ENCODE measurements at regions not wholly inside any gene's neighbourhood (a gene's known extent, or its start where the extent isn't known, plus 50 kb on each side); places are given as distances from the start of the nearest gene placed in this dataset.

DNA sequence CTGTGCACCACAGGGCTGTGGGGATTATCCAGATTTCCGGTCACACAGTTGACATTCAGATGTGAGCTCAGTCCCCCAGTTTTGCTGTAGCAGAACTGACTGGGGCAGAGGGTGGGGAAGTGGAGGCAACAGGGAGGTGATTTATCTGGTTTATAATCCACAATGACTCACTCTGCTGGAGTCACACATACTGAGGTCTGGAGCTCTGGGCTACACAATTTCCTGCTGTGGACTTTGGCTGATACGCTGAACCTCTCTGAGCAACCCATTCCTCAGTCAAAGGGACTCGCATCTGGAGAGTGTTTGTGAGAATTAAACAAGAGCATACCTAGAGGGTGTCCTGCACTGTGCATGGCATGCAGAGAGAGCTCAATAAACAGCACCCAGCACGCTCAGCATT, 64.8 kb upstream of the PLPP4 start:
- Histone ChIP-seq H3K4me1 (ENCODE audit: control insufficient read depth in 3 of 3, insufficient read depth in 2 of 3, low read depth in 1 of 3, low read length in 2 of 3) (no peaks in the 10 kb centered on the region), H3K27ac (ENCODE audit: low read depth in 1 of 3, low read length in 2 of 3) (no peak overlapping the region), H3K9me3 (ENCODE audit: control insufficient read depth in 2 of 2, insufficient read depth in 1 of 2, low read depth in 1 of 2, low read length in 1 of 2) (no peaks in the 10 kb centered on the region), H3K36me3 (ENCODE audit: control insufficient read depth in 3 of 3, insufficient read depth in 2 of 3, low read depth in 1 of 3, low read length in 3 of 3) (no peaks in the 10 kb centered on the region), H3K27me3 (ENCODE audit: control insufficient read depth in 3 of 3, insufficient read depth in 3 of 3, low read length in 3 of 3) (no peaks in the 10 kb centered on the region), H3K4me3 (ENCODE audit: low read depth in 1 of 3, low read length in 3 of 3) (no peak overlapping the region)
- FAIRE-seq, result no peak
- 73 to 83% (median 81%) methylated on average over 4 of the region's 4 CpGs for WGBS, 3 donors
- no peak for DNase-seq

DNA sequence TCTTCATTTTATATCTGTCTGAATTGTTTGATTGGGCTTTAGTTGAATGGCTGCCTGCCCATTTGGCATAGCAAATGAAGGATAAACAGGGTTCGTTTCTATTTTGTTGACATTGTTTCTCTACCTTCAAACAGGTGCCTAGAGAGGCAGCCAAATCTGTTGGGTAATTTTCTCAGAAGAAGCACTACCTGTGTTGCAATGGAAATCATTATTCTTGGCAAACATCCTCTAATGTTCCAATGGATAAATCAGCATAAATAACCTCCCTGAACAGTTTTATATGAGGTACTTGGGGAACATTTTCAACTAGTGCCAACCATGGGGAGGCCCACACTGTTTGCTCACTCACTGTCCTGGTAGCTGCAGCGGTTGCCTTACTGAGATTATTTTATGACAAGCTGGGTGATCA, 64.4 kb upstream of the PLPP4 start:
- DNase-seq (no peak), FAIRE-seq (no peak)
- H3K9me3 ChIP-seq (ENCODE audit: control insufficient read depth in 2 of 2, insufficient read depth in 1 of 2, low read depth in 1 of 2, low read length in 1 of 2), result no peaks in the 10 kb centered on the region
- WGBS, 3 donors, result 27 to 51% (median 35%) methylated on average over 2 of the region's 2 CpGs
- no peaks in the 10 kb centered on the region for H3K4me1 ChIP-seq (ENCODE audit: control insufficient read depth in 3 of 3, insufficient read depth in 2 of 3, low read depth in 1 of 3, low read length in 2 of 3)
- H3K27ac ChIP-seq (ENCODE audit: low read depth in 1 of 3, low read length in 2 of 3), result no peak overlapping the region
- no peak overlapping the region for H3K4me3 ChIP-seq (ENCODE audit: low read depth in 1 of 3, low read length in 3 of 3)
- no peaks in the 10 kb centered on the region for H3K36me3 ChIP-seq (ENCODE audit: control insufficient read depth in 3 of 3, insufficient read depth in 2 of 3, low read depth in 1 of 3, low read length in 3 of 3)
- no peaks in the 10 kb centered on the region for H3K27me3 ChIP-seq (ENCODE audit: control insufficient read depth in 3 of 3, insufficient read depth in 3 of 3, low read length in 3 of 3)

DNA sequence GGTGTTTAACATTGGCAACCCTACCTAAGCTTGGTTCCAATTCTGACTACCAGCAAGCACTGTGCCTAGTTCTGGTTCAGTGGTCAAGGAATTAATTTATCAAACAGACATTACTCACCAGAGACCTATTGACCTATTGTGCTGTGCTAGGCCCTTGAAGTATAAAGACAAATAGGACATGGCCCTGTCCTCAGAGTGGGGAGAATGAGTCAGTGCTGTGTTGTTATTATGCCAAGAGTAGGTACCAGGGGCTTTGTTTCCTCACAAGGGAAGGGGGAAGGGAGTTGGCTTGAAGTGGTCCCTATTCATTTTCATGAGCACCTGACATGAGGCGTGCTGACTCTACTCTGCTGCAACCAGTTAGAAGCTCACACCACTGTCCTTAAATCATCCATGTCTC, 62.6 kb upstream of the PLPP4 start:
- no peak for FAIRE-seq
- 80 to 94% (median 85%) methylated on average over 1 of the region's 1 CpG for WGBS, 3 donors
- Histone ChIP-seq H3K27ac (ENCODE audit: low read depth in 1 of 3, low read length in 2 of 3) (no peak overlapping the region), H3K36me3 (ENCODE audit: control insufficient read depth in 3 of 3, insufficient read depth in 2 of 3, low read depth in 1 of 3, low read length in 3 of 3) (no peaks in the 10 kb centered on the region), H3K4me1 (ENCODE audit: control insufficient read depth in 3 of 3, insufficient read depth in 2 of 3, low read depth in 1 of 3, low read length in 2 of 3) (no peaks in the 10 kb centered on the region), H3K27me3 (ENCODE audit: control insufficient read depth in 3 of 3, insufficient read depth in 3 of 3, low read length in 3 of 3) (no peaks in the 10 kb centered on the region), H3K4me3 (ENCODE audit: low read depth in 1 of 3, low read length in 3 of 3) (no peak overlapping the region), H3K9me3 (ENCODE audit: control insufficient read depth in 2 of 2, insufficient read depth in 1 of 2, low read depth in 1 of 2, low read length in 1 of 2) (no peaks in the 10 kb centered on the region)
- DNase-seq, result no peak

DNA sequence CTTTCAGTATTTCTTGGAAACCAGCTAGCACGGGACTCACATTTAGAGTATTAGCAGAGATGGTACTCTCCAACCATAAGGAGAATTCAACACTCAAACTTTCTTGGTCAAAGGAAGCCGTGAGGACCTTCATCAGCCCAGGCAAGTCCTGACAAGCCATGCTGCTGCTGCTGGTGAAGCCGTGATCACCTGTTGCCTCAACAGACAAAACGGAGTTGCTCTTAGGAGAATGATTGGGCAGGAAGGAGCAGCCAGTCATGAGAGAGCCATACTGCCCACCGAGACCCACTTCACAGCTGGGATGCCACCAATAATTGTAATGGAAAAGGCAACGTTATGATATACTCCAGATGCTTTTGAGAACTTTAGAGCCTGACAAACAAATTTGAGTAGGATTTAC, 60.8 kb upstream of the PLPP4 start:
- H3K9me3 ChIP-seq (ENCODE audit: control insufficient read depth in 2 of 2, insufficient read depth in 1 of 2, low read depth in 1 of 2, low read length in 1 of 2), result no peaks in the 10 kb centered on the region
- H3K27me3 ChIP-seq (ENCODE audit: control insufficient read depth in 3 of 3, insufficient read depth in 3 of 3, low read length in 3 of 3), result no peaks in the 10 kb centered on the region
- FAIRE-seq, result no peak
- no peaks in the 10 kb centered on the region for H3K36me3 ChIP-seq (ENCODE audit: control insufficient read depth in 3 of 3, insufficient read depth in 2 of 3, low read depth in 1 of 3, low read length in 3 of 3)
- no peak for DNase-seq
- 76 to 78% (median 77%) methylated on average over 6 of the region's 6 CpGs for WGBS, 3 donors
- H3K4me1 ChIP-seq (ENCODE audit: control insufficient read depth in 3 of 3, insufficient read depth in 2 of 3, low read depth in 1 of 3, low read length in 2 of 3), result no peaks in the 10 kb centered on the region
- no peak overlapping the region for H3K4me3 ChIP-seq (ENCODE audit: low read depth in 1 of 3, low read length in 3 of 3)
- no peak overlapping the region for H3K27ac ChIP-seq (ENCODE audit: low read depth in 1 of 3, low read length in 2 of 3)

DNA sequence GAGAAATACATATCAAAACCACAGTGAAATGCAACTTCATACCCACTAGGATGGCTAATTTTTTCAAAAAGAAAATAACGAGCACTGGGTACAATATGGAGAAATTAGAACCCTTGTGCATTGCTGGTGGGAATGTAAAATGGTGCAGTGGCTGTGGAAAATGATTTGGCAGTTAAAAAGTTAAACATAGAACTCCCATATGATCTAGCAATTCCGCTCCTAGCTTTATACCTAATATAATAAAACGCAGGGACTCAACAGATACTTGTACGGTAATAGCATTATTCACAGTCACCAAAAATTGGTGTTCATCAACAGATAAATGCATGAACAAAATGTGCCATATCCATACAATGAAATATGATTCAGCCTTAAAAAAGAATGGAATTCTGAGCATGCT, 58.8 kb upstream of the PLPP4 start:
- DNase-seq (no peak), FAIRE-seq (no peak)
- Histone ChIP-seq H3K27me3 (ENCODE audit: control insufficient read depth in 3 of 3, insufficient read depth in 3 of 3, low read length in 3 of 3) (no peaks in the 10 kb centered on the region), H3K4me3 (ENCODE audit: low read depth in 1 of 3, low read length in 3 of 3) (no peak overlapping the region), H3K36me3 (ENCODE audit: control insufficient read depth in 3 of 3, insufficient read depth in 2 of 3, low read depth in 1 of 3, low read length in 3 of 3) (no peaks in the 10 kb centered on the region), H3K27ac (ENCODE audit: low read depth in 1 of 3, low read length in 2 of 3) (no peak overlapping the region), H3K9me3 (ENCODE audit: control insufficient read depth in 2 of 2, insufficient read depth in 1 of 2, low read depth in 1 of 2, low read length in 1 of 2) (no peaks in the 10 kb centered on the region), H3K4me1 (ENCODE audit: control insufficient read depth in 3 of 3, insufficient read depth in 2 of 3, low read depth in 1 of 3, low read length in 2 of 3) (no peaks in the 10 kb centered on the region)
- WGBS, 3 donors, result 62 to 75% (median 63%) methylated on average over 4 of the region's 4 CpGs

DNA sequence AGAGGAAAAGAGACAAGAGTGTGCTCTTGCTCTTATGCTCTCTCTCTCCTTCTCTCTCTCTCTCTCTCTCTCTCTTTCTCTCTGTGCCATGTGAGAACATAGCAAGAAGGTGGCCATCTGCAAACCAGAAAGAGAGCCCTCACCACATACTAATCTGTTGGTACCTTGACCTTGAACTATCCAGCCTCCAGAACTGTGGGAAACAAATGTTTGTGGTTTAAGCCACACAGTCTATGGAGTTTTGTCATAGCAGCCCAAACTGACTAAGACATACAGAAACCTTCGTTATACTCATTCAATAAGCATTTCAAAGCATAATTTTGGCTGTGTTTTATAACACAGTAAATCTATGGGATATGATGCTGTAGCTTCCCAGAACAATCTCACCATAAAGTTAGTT, 56.4 kb upstream of the PLPP4 start:
- no peaks in the 10 kb centered on the region for H3K36me3 ChIP-seq (ENCODE audit: control insufficient read depth in 3 of 3, insufficient read depth in 2 of 3, low read depth in 1 of 3, low read length in 3 of 3)
- WGBS, 3 donors, result 73 to 78% (median 77%) methylated on average over 1 of the region's 1 CpG
- no peaks in the 10 kb centered on the region for H3K4me1 ChIP-seq (ENCODE audit: control insufficient read depth in 3 of 3, insufficient read depth in 2 of 3, low read depth in 1 of 3, low read length in 2 of 3)
- FAIRE-seq (no peak), DNase-seq (no peak)
- H3K9me3 ChIP-seq (ENCODE audit: control insufficient read depth in 2 of 2, insufficient read depth in 1 of 2, low read depth in 1 of 2, low read length in 1 of 2), result no peaks in the 10 kb centered on the region
- no peak overlapping the region for H3K4me3 ChIP-seq (ENCODE audit: low read depth in 1 of 3, low read length in 3 of 3)
- no peak overlapping the region for H3K27ac ChIP-seq (ENCODE audit: low read depth in 1 of 3, low read length in 2 of 3)
- no peaks in the 10 kb centered on the region for H3K27me3 ChIP-seq (ENCODE audit: control insufficient read depth in 3 of 3, insufficient read depth in 3 of 3, low read length in 3 of 3)

DNA sequence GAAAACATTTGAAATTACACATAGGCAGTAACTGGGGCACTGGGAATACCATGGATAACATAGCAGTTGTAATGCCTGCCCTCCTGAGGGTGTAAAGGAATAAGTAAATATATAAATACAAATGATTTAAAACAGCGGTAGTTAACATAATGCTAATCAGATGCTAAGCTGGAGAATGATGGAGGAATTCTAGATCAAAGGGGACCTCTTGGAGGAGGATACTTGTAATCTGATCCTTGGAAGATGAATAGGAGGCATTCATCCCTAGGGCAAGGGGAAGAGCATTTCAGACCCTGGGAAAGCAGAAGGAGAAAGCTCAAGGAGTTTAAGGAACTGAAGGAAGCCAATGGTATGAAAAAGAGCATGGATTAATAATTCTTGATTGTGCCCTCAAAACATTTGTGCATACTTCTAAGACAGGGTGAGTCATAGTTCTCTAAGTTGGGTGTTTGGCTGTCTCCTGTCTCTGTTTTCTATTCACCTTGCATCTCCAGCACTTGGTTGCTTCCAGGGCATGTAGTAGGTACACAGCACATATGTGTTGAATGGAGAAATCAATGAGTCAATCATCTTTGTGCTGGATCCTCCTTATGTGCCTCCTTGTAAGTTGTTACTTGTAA, 54.8 kb upstream of the PLPP4 start:
- Histone ChIP-seq H3K27ac (ENCODE audit: low read depth in 1 of 3, low read length in 2 of 3) (no peak overlapping the region), H3K36me3 (ENCODE audit: control insufficient read depth in 3 of 3, insufficient read depth in 2 of 3, low read depth in 1 of 3, low read length in 3 of 3) (no peaks in the 10 kb centered on the region), H3K27me3 (ENCODE audit: control insufficient read depth in 3 of 3, insufficient read depth in 3 of 3, low read length in 3 of 3) (no peaks in the 10 kb centered on the region), H3K9me3 (ENCODE audit: control insufficient read depth in 2 of 2, insufficient read depth in 1 of 2, low read depth in 1 of 2, low read length in 1 of 2) (no peaks in the 10 kb centered on the region), H3K4me1 (ENCODE audit: control insufficient read depth in 3 of 3, insufficient read depth in 2 of 3, low read depth in 1 of 3, low read length in 2 of 3) (no peaks in the 10 kb centered on the region), H3K4me3 (ENCODE audit: low read depth in 1 of 3, low read length in 3 of 3) (no peak overlapping the region)
- DNase-seq (no peak), FAIRE-seq (no peak)
- 82 to 91% (median 83%) methylated on average over 1 of the region's 1 CpG for WGBS, 3 donors

DNA sequence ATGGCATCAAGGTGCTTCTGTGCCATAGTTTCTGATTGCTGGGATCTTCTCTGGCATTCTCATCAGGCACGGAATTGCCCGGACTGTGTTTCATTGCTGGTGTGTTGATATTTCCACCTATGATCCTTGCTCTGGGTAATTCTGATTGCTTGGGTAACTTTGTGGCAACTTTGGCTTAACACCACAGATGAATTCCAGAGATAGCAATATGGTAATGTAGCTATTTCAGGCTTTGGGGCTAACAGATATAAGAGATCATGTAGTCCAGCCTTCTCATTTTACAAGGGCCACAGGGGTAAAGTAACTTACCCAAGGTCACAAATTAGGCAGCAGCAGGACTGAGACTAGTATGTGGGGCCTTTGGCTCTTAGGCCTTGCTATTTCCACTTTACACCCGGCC, 53.9 kb upstream of the PLPP4 start:
- Histone ChIP-seq H3K27ac (ENCODE audit: low read depth in 1 of 3, low read length in 2 of 3) (no peak overlapping the region), H3K4me1 (ENCODE audit: control insufficient read depth in 3 of 3, insufficient read depth in 2 of 3, low read depth in 1 of 3, low read length in 2 of 3) (no peaks in the 10 kb centered on the region), H3K9me3 (ENCODE audit: control insufficient read depth in 2 of 2, insufficient read depth in 1 of 2, low read depth in 1 of 2, low read length in 1 of 2) (no peaks in the 10 kb centered on the region), H3K36me3 (ENCODE audit: control insufficient read depth in 3 of 3, insufficient read depth in 2 of 3, low read depth in 1 of 3, low read length in 3 of 3) (no peaks in the 10 kb centered on the region), H3K27me3 (ENCODE audit: control insufficient read depth in 3 of 3, insufficient read depth in 3 of 3, low read length in 3 of 3) (no peaks in the 10 kb centered on the region), H3K4me3 (ENCODE audit: low read depth in 1 of 3, low read length in 3 of 3) (no peak overlapping the region)
- no peak for FAIRE-seq
- no peak for DNase-seq
- WGBS, 3 donors, result 78 to 83% (median 81%) methylated on average over 3 of the region's 3 CpGs

DNA sequence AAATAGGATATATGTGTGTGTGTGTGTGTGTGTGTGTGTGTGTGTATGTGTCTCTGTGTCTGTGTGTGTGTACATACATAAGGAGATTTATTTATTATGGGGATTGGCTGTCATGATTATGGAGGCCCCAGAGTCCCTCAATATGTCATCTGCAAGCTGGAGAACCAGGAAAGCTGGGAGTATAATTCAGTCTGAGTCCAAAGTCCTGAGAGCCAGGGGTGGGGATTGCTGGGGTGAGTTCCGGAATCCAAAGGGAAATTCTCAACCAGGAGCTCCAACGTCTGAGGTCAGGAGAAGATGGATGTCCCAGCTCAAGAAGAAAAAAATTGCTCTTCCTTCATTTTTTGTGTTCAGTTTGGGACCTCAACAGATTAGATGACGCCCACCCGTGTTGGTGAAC, 50.7 kb upstream of the PLPP4 start:
- FAIRE-seq (no peak), DNase-seq (peak; percentile 57 to 75)
- Histone ChIP-seq H3K4me1 (ENCODE audit: control insufficient read depth in 3 of 3, insufficient read depth in 2 of 3, low read depth in 1 of 3, low read length in 2 of 3) (no peaks in the 10 kb centered on the region), H3K4me3 (ENCODE audit: low read depth in 1 of 3, low read length in 3 of 3) (no peak overlapping the region), H3K36me3 (ENCODE audit: control insufficient read depth in 3 of 3, insufficient read depth in 2 of 3, low read depth in 1 of 3, low read length in 3 of 3) (no peaks in the 10 kb centered on the region), H3K27me3 (ENCODE audit: control insufficient read depth in 3 of 3, insufficient read depth in 3 of 3, low read length in 3 of 3) (no peaks in the 10 kb centered on the region), H3K27ac (ENCODE audit: low read depth in 1 of 3, low read length in 2 of 3) (no peak overlapping the region), H3K9me3 (ENCODE audit: control insufficient read depth in 2 of 2, insufficient read depth in 1 of 2, low read depth in 1 of 2, low read length in 1 of 2) (no peaks in the 10 kb centered on the region)
- WGBS, 3 donors, result 51 to 71% (median 62%) methylated on average over 4 of the region's 4 CpGs
